Ishikawa (cell line): ENCODE measurements at regions not wholly inside any gene's neighbourhood (a gene's known extent, or its start where the extent isn't known, plus 50 kb on each side); places are given as distances from the start of the nearest gene placed in this dataset.

Experiments
- CEBPB ChIP-seq: IDR thresholded peaks from 2 replicates; pipeline ENCODE4 v1.6.1; 2012
- EP300 ChIP-seq: IDR thresholded peaks from 2 replicates; pipeline ENCODE4 v1.6.1; 2012; ENCODE audit warnings: borderline replicate concordance
- MAX ChIP-seq: IDR thresholded peaks from 2 replicates; pipeline ENCODE4 v1.6.1; 2012
- NFIC ChIP-seq: IDR thresholded peaks from 2 replicates; pipeline ENCODE4 v1.6.1; 2012
- TAF1 ChIP-seq: IDR thresholded peaks from 2 replicates; pipeline ENCODE4 v1.6.1; 2012; ENCODE audit warnings: low read depth, mild to moderate bottlenecking
- TCF12 ChIP-seq: IDR thresholded peaks from 2 replicates; pipeline ENCODE4 v1.6.1; 2012; ENCODE audit warnings: low read depth
- YY1 ChIP-seq: IDR thresholded peaks from 2 replicates; pipeline ENCODE4 v1.6.1; 2012; ENCODE audit warnings: low read depth

GRCh38 chr7:66497346-66497745, 131.3 kb upstream of the KCTD7 start:
- TF ChIP-seq CEBPB (no peak), TAF1 (no peak), EP300 (no peak), NFIC (no peak), MAX (no peak), TCF12 (no peak), YY1 (no peak)
